ENCODE measurements at regions not wholly inside any gene's neighbourhood (a gene's known extent, or its start where the extent isn't known, plus 50 kb on each side); places are given as distances from the start of the nearest gene placed in this dataset.

DNA sequence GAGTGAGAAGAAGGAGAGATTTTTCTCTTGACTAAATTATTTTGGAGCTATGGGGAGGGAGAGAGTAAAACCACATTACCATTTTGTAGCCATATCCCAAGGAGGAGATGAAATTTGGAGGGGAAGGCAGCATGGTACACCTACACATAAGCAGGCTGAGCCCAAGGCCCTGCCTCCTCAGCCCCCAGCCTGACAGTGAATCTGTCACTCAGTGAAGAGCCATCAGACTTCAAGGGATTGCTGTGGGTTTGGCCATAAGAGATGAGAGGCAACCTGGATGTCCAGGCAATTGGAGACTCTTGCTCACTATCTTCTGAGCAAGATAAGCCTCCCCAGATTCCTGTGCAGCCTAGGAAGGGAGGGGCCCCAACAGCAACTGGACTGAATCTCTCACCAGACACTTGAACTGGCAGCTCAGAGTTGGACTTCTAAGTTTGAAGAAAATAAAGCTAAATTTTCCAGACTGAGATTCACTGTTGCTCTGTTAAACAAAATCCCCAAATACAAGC, 216.6 kb downstream of the SEMA6A start:
- H3K27me3 Mint-ChIP-seq (ENCODE audit: low read depth): no peaks in the 10 kb centered on the region
- TF ChIP-seq CTCF (IDR thresholded peaks at IDR 0.05; ENCODE audit: unreplicated experiment in 3 of 3): no peak
- H3K4me1 Mint-ChIP-seq: peaks cover 29% of the 10 kb centered on the region
- H3K36me3 Mint-ChIP-seq (ENCODE audit: low read depth): peaks cover 25% of the 10 kb centered on the region
- no peak overlapping the region for H3K27ac Mint-ChIP-seq
- no peak overlapping the region for H3K4me3 Mint-ChIP-seq
- H3K9me3 Mint-ChIP-seq: peaks cover 27% of the 10 kb centered on the region

DNA sequence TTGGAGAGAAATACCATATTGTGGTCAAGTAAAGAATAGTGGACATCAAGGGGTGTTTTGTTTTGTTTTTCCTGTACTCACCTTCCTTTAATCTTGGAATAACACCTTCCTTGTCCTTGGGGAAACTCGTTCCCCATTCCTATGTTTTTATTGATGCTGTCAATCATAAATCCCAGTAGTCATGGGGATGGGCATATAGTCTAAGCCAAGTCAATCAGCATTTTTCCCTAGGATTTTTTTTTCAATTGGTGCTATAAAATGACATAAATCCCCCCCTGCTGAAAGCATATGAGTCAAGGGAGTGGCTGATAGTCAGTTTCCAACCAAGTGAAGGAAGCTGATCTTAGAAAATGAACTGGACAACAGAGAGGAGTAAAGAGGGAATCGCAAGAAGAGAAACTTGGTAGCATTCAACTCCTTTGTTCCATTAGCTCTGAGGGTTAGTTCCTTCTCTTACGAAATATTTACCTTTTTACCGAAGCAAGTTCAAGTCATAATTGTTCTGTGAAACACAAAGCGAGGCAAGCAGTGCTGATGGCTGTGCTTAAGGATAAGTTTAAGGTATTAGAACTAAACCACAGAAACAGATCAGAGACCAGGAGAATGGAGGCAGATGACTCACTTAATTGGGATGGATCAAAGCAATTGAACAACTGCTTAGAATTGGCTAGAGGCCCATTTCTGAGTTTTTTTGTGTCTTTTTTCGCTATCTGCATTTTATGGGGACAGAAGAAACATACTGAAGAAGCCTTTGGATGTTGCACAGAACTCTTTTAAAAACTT, 218.6 kb downstream of the SEMA6A start:
- H3K27me3 Mint-ChIP-seq (ENCODE audit: low read depth): no peaks in the 10 kb centered on the region
- H3K9me3 Mint-ChIP-seq: peaks cover 37% of the 10 kb centered on the region
- H3K36me3 Mint-ChIP-seq (ENCODE audit: low read depth): peaks cover 35% of the 10 kb centered on the region
- TF ChIP-seq CTCF (IDR thresholded peaks at IDR 0.05; ENCODE audit: unreplicated experiment in 3 of 3): no peak
- no peak overlapping the region for H3K27ac Mint-ChIP-seq
- no peak overlapping the region for H3K4me3 Mint-ChIP-seq
- H3K4me1 Mint-ChIP-seq: peaks cover 17% of the 10 kb centered on the region

GRCh38 chr5:116354699-116355098, 219.9 kb downstream of the SEMA6A start:
- no peak overlapping the region for H3K4me3 Mint-ChIP-seq
- peaks cover 4% of the 10 kb centered on the region for H3K4me1 Mint-ChIP-seq
- no peaks in the 10 kb centered on the region for H3K27me3 Mint-ChIP-seq (ENCODE audit: low read depth)
- peaks cover 46% of the 10 kb centered on the region for H3K9me3 Mint-ChIP-seq
- TF ChIP-seq CTCF (IDR thresholded peaks at IDR 0.05; ENCODE audit: unreplicated experiment in 3 of 3): no peak
- H3K27ac Mint-ChIP-seq: no peak overlapping the region
- H3K36me3 Mint-ChIP-seq (ENCODE audit: low read depth): peaks cover 45% of the 10 kb centered on the region

- no peaks in the 10 kb centered on the region for H3K27me3 Mint-ChIP-seq (ENCODE audit: low read depth)
- H3K36me3 Mint-ChIP-seq (ENCODE audit: low read depth): peaks cover 37% of the 10 kb centered on the region
- no peaks in the 10 kb centered on the region for H3K4me1 Mint-ChIP-seq
- no peak overlapping the region for H3K4me3 Mint-ChIP-seq
- H3K9me3 Mint-ChIP-seq: peaks cover 37% of the 10 kb centered on the region
- TF ChIP-seq CTCF (IDR thresholded peaks at IDR 0.05; ENCODE audit: unreplicated experiment in 3 of 3): no peak
- H3K27ac Mint-ChIP-seq: no peak overlapping the region
These were observed 227.0 kb downstream of the SEMA6A start for GRCh38 chr5:116347657-116348056.

DNA sequence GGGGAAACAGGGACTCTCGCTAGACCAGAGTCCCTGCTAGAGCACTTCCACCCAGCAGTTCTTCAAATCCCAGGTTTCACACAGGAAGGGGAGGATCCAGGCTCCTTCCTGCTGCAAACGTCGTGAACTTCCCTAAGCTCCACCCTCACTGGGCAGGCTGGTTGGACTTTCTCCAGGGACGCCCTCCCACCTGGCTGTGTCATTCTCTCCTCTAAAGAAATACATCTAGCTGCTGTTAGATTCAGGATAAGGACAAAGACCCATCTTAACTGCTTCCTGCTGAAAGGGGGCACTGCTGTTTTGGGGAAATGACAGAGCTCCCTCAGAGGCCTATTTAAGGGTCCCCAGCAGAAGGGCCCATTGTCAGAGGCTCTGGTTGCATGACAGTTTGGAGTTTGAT, 230.7 kb downstream of the SEMA6A start:
- no peaks in the 10 kb centered on the region for H3K27me3 Mint-ChIP-seq (ENCODE audit: low read depth)
- peaks cover 13% of the 10 kb centered on the region for H3K36me3 Mint-ChIP-seq (ENCODE audit: low read depth)
- TF ChIP-seq CTCF (IDR thresholded peaks at IDR 0.05; ENCODE audit: unreplicated experiment in 3 of 3): no peak
- no peaks in the 10 kb centered on the region for H3K4me1 Mint-ChIP-seq
- no peak overlapping the region for H3K27ac Mint-ChIP-seq
- H3K9me3 Mint-ChIP-seq: peaks cover 24% of the 10 kb centered on the region
- no peak overlapping the region for H3K4me3 Mint-ChIP-seq

Data from nephron (organoid).